Activated CD4-positive, CD25-positive, alpha-beta regulatory T cell treated with anti-CD3 and anti-CD28 coated beads, Interleukin-2, amount 50 U/mL, for 16 hours (primary cell): ENCODE measurements at regions not wholly inside any gene's neighbourhood (a gene's known extent, or its start where the extent isn't known, plus 50 kb on each side); places are given as distances from the start of the nearest gene placed in this dataset.

Experiments
- DNase-seq: peaks from one replicate; pipeline ENCODE4 v3.0.0-alpha.2; 2020; ENCODE audit warnings: low read depth, low spot score

GRCh38 chr1:208511242-208511860, 267.2 kb upstream of the PLXNA2 start:
- DNase-seq, result no peak

- DNase-seq, result no peak
Observed at GRCh38 chr1:208513799-208514198, 269.6 kb upstream of the PLXNA2 start.

- no peak for DNase-seq
Observed at GRCh38 chr1:208515129-208515528, 270.9 kb upstream of the PLXNA2 start.

- no peak for DNase-seq
Observed at GRCh38 chr1:208516780-208517179, 272.6 kb upstream of the PLXNA2 start.

- no peak for DNase-seq
Observed at GRCh38 chr1:208520438-208521099, 276.4 kb upstream of the PLXNA2 start.

- no peak for DNase-seq
Observed at GRCh38 chr1:208521534-208521933, 277.4 kb upstream of the PLXNA2 start.

- no peak for DNase-seq
Observed at GRCh38 chr1:208523007-208523406, 278.8 kb upstream of the PLXNA2 start.

- DNase-seq, result no peak
Observed at GRCh38 chr1:208524376-208524775, 280.2 kb upstream of the PLXNA2 start.

GRCh38 chr1:208524925-208525324, 280.7 kb upstream of the PLXNA2 start:
- no peak for DNase-seq

GRCh38 chr1:208525417-208525816, 281.2 kb upstream of the PLXNA2 start:
- no peak for DNase-seq

GRCh38 chr1:208526613-208527125, 282.5 kb upstream of the PLXNA2 start:
- no peak for DNase-seq

- DNase-seq, result no peak
Observed at GRCh38 chr1:208527156-208527555, 283.0 kb upstream of the PLXNA2 start.

GRCh38 chr1:208528578-208529240, 284.5 kb upstream of the PLXNA2 start:
- no peak for DNase-seq

- no peak for DNase-seq
Observed at GRCh38 chr1:208531003-208531750, 287.0 kb upstream of the PLXNA2 start.

- no peak for DNase-seq
Observed at GRCh38 chr1:208533746-208534598, 289.8 kb upstream of the PLXNA2 start.

- no peak for DNase-seq
Observed at GRCh38 chr1:208534599-208534897, 290.4 kb upstream of the PLXNA2 start.

- DNase-seq, result no peak
Observed at GRCh38 chr1:208534979-208535378, 290.8 kb upstream of the PLXNA2 start.

- no peak for DNase-seq
Observed at GRCh38 chr1:208535511-208535910, 291.3 kb upstream of the PLXNA2 start.

GRCh38 chr1:208536212-208536611, 292.0 kb upstream of the PLXNA2 start:
- no peak for DNase-seq

GRCh38 chr1:208537198-208537597, 293.0 kb upstream of the PLXNA2 start:
- no peak for DNase-seq

GRCh38 chr1:208538078-208538477, 293.9 kb upstream of the PLXNA2 start:
- no peak for DNase-seq
